A172 (cell line): ENCODE measurements at regions not wholly inside any gene's neighbourhood (a gene's known extent, or its start where the extent isn't known, plus 50 kb on each side); places are given as distances from the start of the nearest gene placed in this dataset.

Source experiments
- DNase-seq: peaks from one replicate; pipeline ENCODE4 v3.0.0-alpha.2; 2015; ENCODE audit warnings: low spot score

- no peak for DNase-seq
Observed at GRCh38 chr21:32216293-32216692, 62.6 kb downstream of the MIS18A start.

GRCh38 chr21:32215306-32215685 is 63.6 kb downstream of the MIS18A start:
- no peak for DNase-seq

GRCh38 chr21:32214654-32215305 is 64.1 kb downstream of the MIS18A start:
- DNase-seq, result no peak

DNA sequence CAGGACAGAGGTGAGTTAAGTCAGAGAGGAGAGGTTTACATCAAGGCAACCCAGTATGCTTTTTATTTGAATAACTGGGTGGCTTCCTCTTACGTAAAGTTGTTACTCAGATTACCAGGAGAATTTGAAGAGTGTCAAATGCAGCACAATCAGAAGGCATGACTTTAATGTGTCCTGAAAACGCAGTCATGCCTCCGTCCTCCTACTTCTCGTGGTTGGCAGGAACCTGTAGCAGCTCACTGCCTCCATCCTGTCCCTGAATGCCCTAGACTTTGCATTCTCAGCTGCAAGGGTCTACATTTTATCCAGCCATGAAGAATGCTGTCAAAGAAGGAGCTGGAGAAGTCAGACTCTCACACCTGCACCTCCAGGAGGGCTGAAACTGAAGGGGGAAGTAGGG is 66.7 kb downstream of the MIS18A start:
- no peak for DNase-seq

DNA sequence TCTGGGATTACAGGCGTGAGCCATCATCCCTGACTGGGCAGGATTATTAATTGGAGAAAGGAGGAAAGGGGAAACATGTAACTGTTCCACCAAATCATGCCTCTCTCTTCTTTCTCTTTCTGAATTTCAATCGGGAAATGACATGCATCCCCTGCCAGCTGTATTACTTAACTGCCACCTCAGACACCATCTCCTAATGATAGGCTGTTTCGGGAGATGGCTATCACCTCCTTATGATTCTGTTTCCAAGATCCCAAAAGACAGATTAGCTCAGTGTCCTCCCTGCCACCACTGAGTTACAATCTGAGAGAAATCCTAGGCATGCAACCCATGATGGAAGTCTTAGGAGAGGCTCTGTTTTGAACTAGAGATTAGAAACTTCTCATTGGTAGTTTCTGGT is 67.5 kb downstream of the MIS18A start:
- DNase-seq, result no peak

DNA sequence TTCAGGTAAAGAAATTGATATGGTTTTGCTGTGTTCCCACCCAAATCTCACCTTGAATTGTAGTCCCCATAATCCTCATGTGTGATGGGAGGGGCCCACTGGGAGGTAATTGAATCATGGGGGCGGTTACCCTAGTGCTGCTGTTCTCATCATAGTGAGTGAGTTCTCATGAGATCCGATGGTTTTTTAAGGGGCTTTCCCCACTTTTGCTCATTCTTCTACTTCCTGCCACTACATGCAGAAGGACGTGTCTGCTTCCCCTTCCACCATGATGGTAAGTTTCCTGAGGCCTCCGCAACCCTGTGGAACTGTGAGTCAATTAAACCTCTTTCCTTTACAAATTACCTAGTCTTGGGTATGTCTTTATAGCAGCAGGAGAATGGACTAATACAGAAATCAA is 69.3 kb downstream of the MIS18A start:
- DNase-seq, result no peak

DNA sequence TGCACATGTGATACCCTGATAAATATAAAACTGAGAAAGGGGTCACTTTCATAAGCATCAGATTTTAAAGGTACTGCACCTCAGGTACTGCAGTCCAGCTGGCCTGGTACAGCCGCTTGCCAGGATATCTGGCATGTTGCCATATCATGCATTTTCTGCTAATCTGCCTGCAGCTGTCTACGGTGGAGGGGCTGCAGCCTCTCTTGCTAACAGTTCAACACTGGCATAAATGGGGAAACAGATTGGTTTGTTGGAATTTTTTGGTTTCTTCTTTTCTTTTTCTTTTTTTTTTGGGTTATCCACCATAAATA is 71.5 kb downstream of the MIS18A start:
- DNase-seq, result no peak

DNA sequence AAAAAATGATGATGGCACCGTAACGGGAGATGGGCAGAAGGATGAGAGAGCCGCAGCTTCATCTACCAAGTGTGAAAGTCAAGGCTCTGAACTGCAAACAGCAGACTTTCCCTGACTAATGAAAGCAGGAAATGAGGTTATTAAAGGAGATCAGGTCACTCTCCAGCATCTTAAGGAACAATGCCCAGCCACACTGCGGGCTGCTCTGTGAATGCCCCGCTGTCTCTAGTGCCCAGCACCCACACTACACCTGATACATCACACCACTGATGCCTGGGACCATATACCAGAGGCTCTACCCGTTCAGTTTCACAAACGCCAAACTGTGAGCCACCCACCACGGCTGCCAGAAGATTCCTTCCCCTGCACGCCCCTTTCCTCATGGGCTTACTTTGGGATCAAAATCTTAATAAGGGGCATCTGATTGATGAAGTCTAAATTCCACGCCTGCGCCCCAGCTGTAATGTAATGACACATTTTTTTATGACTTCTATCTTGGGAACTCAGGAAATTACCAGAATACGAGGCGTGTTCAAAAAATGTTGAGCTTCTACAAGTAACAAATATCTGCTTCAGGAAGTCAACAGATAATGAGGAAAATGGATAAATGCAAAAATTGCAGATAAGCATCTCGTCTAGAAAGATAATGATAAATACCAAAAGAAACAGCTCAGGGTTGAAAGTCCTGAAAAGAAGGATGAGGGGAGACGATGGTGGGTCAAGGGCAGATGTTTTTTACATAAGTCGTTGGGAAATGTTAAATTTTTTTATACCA is 72.0 kb downstream of the MIS18A start:
- no peak for DNase-seq

DNA sequence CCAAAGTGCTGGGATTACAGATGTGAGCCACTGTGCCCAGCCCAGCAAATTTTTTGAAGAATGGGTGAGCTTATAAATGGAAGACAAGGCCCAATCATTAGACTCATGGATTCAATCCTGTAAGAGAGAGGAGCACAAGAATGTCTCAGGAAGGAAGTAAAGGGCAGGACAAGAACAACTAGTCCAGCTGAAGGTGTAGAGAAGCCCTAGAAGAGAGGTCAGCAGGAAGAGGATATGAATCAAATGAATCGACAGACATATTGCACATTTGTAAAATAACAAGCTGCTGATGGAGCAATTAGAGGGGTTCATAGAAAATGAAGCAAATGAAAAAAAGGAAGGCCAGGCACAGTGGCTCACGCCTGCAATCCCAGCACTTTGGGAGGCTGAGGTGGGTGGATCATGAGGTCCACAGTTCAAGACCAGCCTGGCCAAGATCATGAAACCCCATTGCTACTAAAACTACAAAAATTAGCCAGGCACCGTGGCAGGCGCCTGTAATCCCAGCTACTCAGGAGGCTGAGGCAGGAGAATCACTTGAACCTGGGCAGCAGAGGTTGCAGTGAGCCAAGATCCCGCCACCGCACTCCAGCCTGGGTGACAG is 74.9 kb downstream of the MIS18A start:
- no peak for DNase-seq

DNA sequence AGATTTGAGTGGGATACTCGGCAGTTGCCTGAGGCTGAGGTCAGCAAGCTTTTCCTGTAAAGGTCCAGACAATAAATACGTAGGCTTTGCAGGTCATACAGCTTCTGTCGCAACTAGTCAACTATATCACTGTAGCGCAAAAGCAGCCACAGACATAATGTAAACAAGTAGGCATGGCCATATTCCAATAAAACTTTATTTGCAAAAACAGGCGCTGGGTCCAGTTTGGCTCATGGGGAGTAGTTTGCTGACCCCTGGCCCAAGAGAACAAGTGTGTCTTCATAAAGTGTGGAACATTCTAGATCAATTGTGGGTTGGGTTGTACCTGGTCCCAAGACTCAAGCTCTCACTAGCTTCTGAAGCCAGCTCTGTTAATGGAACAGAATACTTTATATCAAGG is 78.8 kb downstream of the MIS18A start:
- no peak for DNase-seq

DNA sequence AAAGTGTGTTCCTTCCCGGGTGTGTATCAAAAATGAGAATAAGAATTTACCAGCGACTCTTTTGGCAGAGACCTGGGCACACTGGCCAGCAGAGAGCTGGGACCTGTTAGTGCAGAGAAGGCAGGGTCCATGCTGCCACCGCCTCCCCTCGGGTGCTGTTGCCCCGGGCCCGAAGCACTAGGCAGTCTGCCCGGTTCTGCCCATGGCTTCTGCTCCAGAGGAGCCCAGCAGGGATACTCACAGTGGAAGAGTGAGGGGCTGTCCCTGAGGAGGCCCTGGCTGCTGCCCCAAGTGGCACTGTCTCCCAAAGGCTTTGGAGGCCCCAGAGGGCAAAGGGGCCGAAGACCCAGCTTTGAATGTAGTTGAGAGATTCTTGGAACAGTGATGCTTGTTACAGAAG is 80.5 kb downstream of the MIS18A start:
- no peak for DNase-seq

DNA sequence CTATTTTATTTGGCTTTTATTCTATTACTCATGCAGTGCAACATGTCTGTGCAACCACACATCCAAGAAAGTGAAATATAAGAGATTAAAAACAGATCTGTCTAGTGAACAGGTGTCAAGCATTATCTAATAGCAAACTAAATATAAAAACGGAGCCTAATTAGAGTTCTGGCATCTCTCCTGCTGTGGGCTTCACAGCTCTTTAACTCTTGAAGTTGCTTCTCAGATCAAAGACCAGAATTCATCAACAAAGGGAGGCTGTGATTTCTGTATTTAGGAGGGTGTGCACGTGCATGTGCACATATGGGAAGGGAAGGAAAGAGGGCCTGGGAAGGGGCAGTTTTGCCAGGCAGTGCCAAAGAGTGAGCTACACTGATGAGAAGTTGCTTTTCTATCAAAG is 81.0 kb downstream of the MIS18A start:
- no peak for DNase-seq

- no peak for DNase-seq
Observed at GRCh38 chr21:32196001-32196400, 82.8 kb downstream of the MIS18A start.

GRCh38 chr21:32193098-32193465 is 85.8 kb downstream of the MIS18A start:
- no peak for DNase-seq

DNA sequence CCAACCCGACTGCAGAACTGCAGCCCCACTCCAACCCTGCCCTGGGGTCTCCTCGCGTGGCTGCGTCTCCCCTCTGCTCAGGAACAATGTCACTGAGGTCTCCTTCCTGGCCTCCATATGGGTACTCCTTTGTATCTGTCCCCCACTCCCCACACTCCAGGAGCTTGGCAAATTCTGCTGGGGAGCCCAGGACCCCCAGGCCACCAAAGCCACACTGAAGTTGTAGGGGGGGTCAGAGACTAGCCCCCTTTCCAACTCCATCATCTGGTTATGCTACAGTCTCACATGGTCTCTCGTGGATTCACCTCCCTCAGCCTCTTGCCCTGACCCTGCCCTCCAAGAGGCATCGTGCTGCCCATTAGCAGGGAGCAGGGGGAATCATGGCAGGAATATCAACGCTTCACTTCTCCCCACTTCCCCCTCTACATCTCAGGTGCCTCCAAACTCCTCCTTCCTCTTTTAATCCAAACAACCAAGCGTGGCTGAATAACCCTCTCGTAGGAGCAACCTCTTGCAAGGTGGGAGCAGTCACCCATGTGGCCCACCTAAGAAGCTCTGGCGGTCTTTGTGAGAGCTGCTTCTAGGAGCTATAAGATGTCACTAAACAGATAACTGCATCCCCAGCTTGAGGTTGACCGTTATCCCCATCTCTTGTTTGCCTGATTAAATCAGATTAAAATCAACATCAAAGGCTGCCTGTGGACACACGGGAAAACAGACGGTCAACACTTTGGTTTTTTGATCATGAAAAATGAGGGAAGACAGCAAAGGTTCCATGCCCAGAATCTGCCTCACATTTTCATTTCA is 86.4 kb downstream of the MIS18A start:
- DNase-seq, result no peak

GRCh38 chr21:32190493-32191144 is 88.2 kb downstream of the MIS18A start:
- no peak for DNase-seq

- no peak for DNase-seq
Observed at GRCh38 chr21:32189688-32190483, 89.0 kb downstream of the MIS18A start.

DNA sequence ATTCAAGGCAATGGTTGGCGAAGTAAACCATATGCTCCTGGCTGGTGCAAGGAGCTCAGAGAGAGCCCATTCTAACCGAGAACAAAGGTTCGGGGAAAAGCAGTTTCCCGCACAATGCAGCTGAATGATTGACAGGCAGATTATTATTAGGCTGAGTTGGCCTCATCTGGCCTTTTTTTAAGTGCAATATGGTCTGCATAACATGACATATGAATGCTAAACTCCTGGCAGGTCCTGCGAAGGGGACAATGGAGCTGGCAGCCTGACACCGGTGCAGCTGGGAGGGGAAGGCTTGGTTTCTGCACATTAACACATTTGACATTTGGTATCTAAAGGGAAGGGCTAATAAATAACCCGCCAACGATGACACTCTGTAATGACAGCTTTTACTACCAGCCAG is 92.0 kb downstream of the MIS18A start:
- DNase-seq, result no peak

GRCh38 chr21:32185726-32186125 is 93.1 kb downstream of the MIS18A start:
- no peak for DNase-seq

DNA sequence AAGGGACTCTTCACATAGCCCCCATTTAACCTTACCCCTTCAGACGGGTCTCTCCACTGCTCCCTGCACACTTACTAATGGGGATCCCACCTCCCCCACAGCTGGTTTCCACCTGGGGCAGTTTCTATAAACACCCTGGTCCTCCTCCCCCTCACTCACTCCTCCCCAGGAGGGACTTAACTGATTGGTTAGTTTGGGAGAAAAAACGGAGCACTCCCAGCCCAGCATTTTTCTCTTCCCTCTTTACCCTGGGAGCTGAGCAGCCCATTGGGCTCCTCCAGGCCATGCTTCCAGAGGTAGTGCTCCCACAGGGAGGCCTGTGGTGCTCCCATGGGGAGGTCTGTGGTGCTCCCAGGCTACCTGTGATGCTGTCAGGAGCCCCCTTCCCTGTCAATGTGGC is 93.7 kb downstream of the MIS18A start:
- no peak for DNase-seq

DNA sequence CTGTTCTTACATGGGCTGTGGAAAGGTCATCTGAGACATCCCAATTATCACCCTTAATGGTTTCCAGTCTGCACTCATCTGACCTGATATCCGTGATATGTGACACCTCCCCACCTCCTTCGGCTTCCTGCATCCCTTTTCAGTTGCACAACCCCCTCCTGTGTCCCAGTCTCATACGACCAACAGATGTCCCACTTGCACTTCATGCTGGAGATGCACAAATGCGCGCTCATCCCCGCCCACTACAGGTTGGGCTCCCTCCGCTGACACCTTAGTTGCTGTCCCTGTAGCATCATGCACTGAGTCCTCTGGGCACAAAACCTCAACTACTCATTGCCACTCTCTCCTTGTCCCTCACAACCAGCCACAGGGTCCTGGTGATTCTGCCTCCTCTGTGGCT is 94.4 kb downstream of the MIS18A start:
- no peak for DNase-seq
